ENCODE measurements at regions not wholly inside any gene's neighbourhood (a gene's known extent, or its start where the extent isn't known, plus 50 kb on each side); places are given as distances from the start of the nearest gene placed in this dataset.

GRCh38 chr9:28136113-28136512 lies 562.8 kb upstream of the C9orf72 start:
- TF ChIP-seq CTCF (conservative IDR thresholded peaks at IDR 0.05; ENCODE audit: low read depth, low read length) (no peak), BHLHE40 (IDR thresholded peaks at IDR 0.05; ENCODE audit: low read depth, low read length) (no peak), CEBPB (IDR thresholded peaks at IDR 0.05; ENCODE audit: low read depth, low read length) (no peak), POLR2A (IDR thresholded peaks at IDR 0.05; ENCODE audit: low read depth, low read length) (no peak), RAD21 (IDR thresholded peaks at IDR 0.05; ENCODE audit: low read length) (no peak), MAZ (IDR thresholded peaks at IDR 0.05; ENCODE audit: borderline replicate concordance, low read depth, low read length) (no peak)
